ENCODE measurements at regions not wholly inside any gene's neighbourhood (a gene's known extent, or its start where the extent isn't known, plus 50 kb on each side); places are given as distances from the start of the nearest gene placed in this dataset.

- TF ChIP-seq CTCF (IDR thresholded peaks at IDR 0.05; ENCODE audit: low read length) (no peak), EZH2 (IDR thresholded peaks at IDR 0.05; ENCODE audit: borderline replicate concordance, low read length) (no peak)
Observed at GRCh38 chr11:82117362-82117761, 616.3 kb downstream of the FAM181B start.

Data from OCI-LY1 (cell line).